Astrocyte of the spinal cord (primary cell): ENCODE measurements at regions not wholly inside any gene's neighbourhood (a gene's known extent, or its start where the extent isn't known, plus 50 kb on each side); places are given as distances from the start of the nearest gene placed in this dataset.

ENCODE experiments used
- DNase-seq: peaks from one replicate; pipeline ENCODE4 v3.0.0; 2011; ENCODE audit warnings: low read depth, low spot score
- H3K4me3 ChIP-seq: 2 replicates; pipeline ENCODE4 v1.5.1; 2011; ENCODE audit warnings: low read depth, mild to moderate bottlenecking, low read length, moderate library complexity
- in situ Hi-C: cut with HindIII; loops from 2 replicates; pipeline ENCODE4 v1.10.0; 2017; ENCODE audit warnings: low sequenced_read_pairs
- TF ChIP-seq, protein P1 (sequence below): IDR thresholded peaks from 2 replicates; pipeline ENCODE4 v1.5.1; 2012; ENCODE audit warnings: low read depth, mild to moderate bottlenecking, low read length, inconsistent platforms

DNA sequence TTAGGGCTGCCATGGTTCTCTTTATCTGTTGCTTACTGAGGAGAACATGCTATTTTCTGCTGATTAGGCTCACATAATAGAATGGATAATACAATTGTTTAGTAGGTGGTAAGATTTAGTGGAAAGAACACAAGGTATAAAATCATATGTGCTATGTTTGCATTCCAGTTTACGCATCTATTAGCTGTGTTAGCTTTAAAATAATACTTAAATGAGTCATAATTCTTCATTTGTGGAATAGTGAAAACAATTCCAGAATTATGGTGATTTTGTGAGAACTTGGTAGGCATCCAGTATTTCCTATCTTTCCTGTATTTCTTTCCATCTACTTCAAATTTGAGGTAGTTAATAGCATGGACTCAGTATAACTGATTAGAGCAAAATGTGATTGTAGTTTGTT lies 1585.5 kb upstream of the LRRTM3 start:
- in situ Hi-C loops = no loop called here
- DNase-seq = no peak
- H3K4me3 ChIP-seq = no peak overlapping the region
- TF ChIP-seq, protein P1, sequence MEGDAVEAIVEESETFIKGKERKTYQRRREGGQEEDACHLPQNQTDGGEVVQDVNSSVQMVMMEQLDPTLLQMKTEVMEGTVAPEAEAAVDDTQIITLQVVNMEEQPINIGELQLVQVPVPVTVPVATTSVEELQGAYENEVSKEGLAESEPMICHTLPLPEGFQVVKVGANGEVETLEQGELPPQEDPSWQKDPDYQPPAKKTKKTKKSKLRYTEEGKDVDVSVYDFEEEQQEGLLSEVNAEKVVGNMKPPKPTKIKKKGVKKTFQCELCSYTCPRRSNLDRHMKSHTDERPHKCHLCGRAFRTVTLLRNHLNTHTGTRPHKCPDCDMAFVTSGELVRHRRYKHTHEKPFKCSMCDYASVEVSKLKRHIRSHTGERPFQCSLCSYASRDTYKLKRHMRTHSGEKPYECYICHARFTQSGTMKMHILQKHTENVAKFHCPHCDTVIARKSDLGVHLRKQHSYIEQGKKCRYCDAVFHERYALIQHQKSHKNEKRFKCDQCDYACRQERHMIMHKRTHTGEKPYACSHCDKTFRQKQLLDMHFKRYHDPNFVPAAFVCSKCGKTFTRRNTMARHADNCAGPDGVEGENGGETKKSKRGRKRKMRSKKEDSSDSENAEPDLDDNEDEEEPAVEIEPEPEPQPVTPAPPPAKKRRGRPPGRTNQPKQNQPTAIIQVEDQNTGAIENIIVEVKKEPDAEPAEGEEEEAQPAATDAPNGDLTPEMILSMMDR = no peak

DNA sequence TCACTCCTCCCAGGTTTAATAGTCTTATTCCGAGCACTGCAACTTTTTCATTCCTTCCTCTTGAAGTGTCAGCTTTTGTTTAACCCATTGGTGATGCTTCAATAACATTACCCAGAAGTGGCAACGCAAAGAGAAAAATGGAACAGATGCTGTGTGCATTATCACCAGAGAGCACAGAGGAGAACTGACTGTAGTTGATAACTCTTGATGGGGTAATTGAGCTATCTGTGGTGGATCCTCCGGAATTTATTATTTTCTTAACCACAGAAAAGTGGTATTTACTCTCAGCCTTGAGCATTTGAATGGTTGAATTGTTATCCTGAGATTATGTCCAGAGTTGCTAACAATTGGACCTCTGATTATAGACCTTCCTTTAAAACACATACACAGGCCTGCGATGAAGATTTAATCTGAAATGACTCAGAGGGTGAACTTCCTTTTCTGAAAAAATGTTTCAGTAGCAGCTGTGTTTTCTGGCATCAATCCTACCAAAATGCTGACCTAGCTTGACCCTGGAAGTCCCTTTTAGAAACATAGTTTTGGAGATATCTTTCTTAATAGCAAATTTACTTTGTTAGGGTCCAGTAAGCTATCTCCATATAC lies 1584.4 kb upstream of the LRRTM3 start:
- peak; percentile 70 for DNase-seq
- TF ChIP-seq, protein P1 = no peak
- H3K4me3 ChIP-seq = no peak overlapping the region

GRCh38 chr10:65342245-65342644 lies 1583.6 kb upstream of the LRRTM3 start:
- no peak overlapping the region for H3K4me3 ChIP-seq
- TF ChIP-seq, protein P1 = no peak
- in situ Hi-C loops = no loop called here
- no peak for DNase-seq

More for the DNA sequence above, 1584.4 kb upstream of the LRRTM3 start:
- in situ Hi-C loops = no loop called here

DNA sequence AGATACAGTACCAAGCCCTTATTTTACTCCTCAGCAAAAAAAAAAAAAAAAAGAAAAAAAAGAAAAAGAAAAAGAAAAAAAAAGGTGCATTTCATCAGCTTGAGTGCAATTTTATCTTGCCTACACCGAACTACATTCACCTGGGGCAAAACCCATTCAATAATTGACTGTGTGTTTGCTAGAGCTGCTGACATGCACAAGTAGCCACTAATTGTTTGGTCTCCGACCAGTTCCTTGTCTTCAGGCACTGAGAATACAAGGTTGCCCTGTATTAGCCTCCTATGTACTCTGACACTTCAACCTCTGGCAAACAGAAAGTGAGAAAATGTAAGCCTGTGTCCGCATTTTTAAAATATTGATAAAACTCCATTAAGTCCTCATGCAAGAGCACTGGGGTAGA lies 1579.4 kb upstream of the LRRTM3 start:
- H3K4me3 ChIP-seq = no peak overlapping the region
- DNase-seq = no peak
- TF ChIP-seq, protein P1 = no peak
- in situ Hi-C loops = no loop called here

GRCh38 chr10:65348637-65349036 lies 1577.2 kb upstream of the LRRTM3 start:
- in situ Hi-C loops = no loop called here

DNA sequence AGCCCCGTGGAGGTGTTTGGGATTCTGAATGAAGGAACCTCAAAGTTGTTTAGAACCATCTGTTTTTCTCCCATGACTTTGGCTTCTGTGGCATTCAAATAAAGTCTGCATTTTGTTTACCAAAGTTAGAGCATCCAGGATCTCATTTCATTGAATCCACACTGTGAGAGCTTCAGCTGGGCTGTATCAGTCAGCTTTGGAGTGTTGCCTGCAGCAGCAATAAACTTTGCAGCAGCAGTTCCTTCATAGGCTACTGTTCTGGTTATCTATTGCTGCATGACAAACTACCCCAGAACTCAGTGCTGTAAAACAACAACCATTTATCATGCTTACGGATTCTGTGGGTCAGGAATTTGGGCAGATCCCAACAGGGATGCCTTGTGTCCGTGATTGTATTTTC lies 1575.2 kb upstream of the LRRTM3 start:
- in situ Hi-C loops = no loop called here
- DNase-seq = no peak
- TF ChIP-seq, protein P1 = no peak
- H3K4me3 ChIP-seq = no peak overlapping the region

More at GRCh38 chr10:65348637-65349036, 1577.2 kb upstream of the LRRTM3 start:
- no peak for DNase-seq
- TF ChIP-seq, protein P1 = no peak
- no peak overlapping the region for H3K4me3 ChIP-seq
